ENCODE measurements at regions not wholly inside any gene's neighbourhood (a gene's known extent, or its start where the extent isn't known, plus 50 kb on each side); places are given as distances from the start of the nearest gene placed in this dataset.
A peak's percentile ranks its signal among the peaks of the same experiment; 100 is the strongest.

- TF ChIP-seq CTCF (IDR thresholded peaks at IDR 0.05; ENCODE audit: low read depth, low read length): peak; percentile 21; the same call in 1 of the 2 replicates
- DNase-seq (ENCODE audit: low read depth, low spot score): no peak
- Histone ChIP-seq H3K9me3 (ENCODE audit: control insufficient read depth, insufficient read depth, low read length) (no peaks in the 10 kb centered on the region), H3K4me3 (ENCODE audit: low read depth, low read length) (no peak overlapping the region), H3K27me3 (ENCODE audit: control insufficient read depth, insufficient read depth, low read length) (no peaks in the 10 kb centered on the region), H3K27ac (ENCODE audit: low read depth, low read length) (no peak overlapping the region)
- CTCF ChIA-PET: no interaction called here
- POLR2A ChIA-PET: no interaction called here
Observed at GRCh38 chrX:47751670-47752069, 85.0 kb upstream of the ZNF81 start.

- DNase-seq (ENCODE audit: low read depth, low spot score): no peak
- H3K4me3 ChIP-seq (ENCODE audit: low read depth, low read length): no peak overlapping the region
- TF ChIP-seq CTCF (IDR thresholded peaks at IDR 0.05; ENCODE audit: low read depth, low read length): no peak
- ChIA-PET CTCF (no interaction called here), POLR2A (no interaction called here)
- H3K9me3 ChIP-seq (ENCODE audit: control insufficient read depth, insufficient read depth, low read length): no peaks in the 10 kb centered on the region
- H3K27ac ChIP-seq (ENCODE audit: low read depth, low read length): no peak overlapping the region
- no peaks in the 10 kb centered on the region for H3K27me3 ChIP-seq (ENCODE audit: control insufficient read depth, insufficient read depth, low read length)
Observed at GRCh38 chrX:47749185-47749967, 87.3 kb upstream of the ZNF81 start.

- POLR2A ChIA-PET: no interaction called here
- H3K4me3 ChIP-seq (ENCODE audit: low read depth, low read length): no peak overlapping the region
- no peak for TF ChIP-seq CTCF (IDR thresholded peaks at IDR 0.05; ENCODE audit: low read depth, low read length)
- H3K9me3 ChIP-seq (ENCODE audit: control insufficient read depth, insufficient read depth, low read length): no peaks in the 10 kb centered on the region
- H3K27ac ChIP-seq (ENCODE audit: low read depth, low read length): no peak overlapping the region
- no peak for DNase-seq (ENCODE audit: low read depth, low spot score)
- H3K27me3 ChIP-seq (ENCODE audit: control insufficient read depth, insufficient read depth, low read length): no peaks in the 10 kb centered on the region
- CTCF ChIA-PET: no interaction called here
Observed at GRCh38 chrX:47748576-47748975, 88.1 kb upstream of the ZNF81 start.

- no peak for TF ChIP-seq CTCF (IDR thresholded peaks at IDR 0.05; ENCODE audit: low read depth, low read length)
- Histone ChIP-seq H3K27ac (ENCODE audit: low read depth, low read length) (no peak overlapping the region), H3K4me3 (ENCODE audit: low read depth, low read length) (no peak overlapping the region), H3K27me3 (ENCODE audit: control insufficient read depth, insufficient read depth, low read length) (no peaks in the 10 kb centered on the region), H3K9me3 (ENCODE audit: control insufficient read depth, insufficient read depth, low read length) (no peaks in the 10 kb centered on the region)
- CTCF ChIA-PET: no interaction called here
- POLR2A ChIA-PET: no interaction called here
- no peak for DNase-seq (ENCODE audit: low read depth, low spot score)
Observed at GRCh38 chrX:47746446-47746845, 87.5 kb upstream of the UXT start.

GRCh38 chrX:47745416-47745815 lies 86.4 kb upstream of the UXT start:
- ChIA-PET CTCF (no interaction called here), POLR2A (no interaction called here)
- no peaks in the 10 kb centered on the region for H3K27me3 ChIP-seq (ENCODE audit: control insufficient read depth, insufficient read depth, low read length)
- H3K4me3 ChIP-seq (ENCODE audit: low read depth, low read length): no peak overlapping the region
- no peak for DNase-seq (ENCODE audit: low read depth, low spot score)
- no peaks in the 10 kb centered on the region for H3K9me3 ChIP-seq (ENCODE audit: control insufficient read depth, insufficient read depth, low read length)
- no peak overlapping the region for H3K27ac ChIP-seq (ENCODE audit: low read depth, low read length)
- no peak for TF ChIP-seq CTCF (IDR thresholded peaks at IDR 0.05; ENCODE audit: low read depth, low read length)
